Heart right ventricle (tissue), 16 donors: ENCODE measurements at regions not wholly inside any gene's neighbourhood (a gene's known extent, or its start where the extent isn't known, plus 50 kb on each side); places are given as distances from the start of the nearest gene placed in this dataset.

Experiments used
- ATAC-seq, 8 donors: fragments of 200-7000 bp; cut with Tn5 transposase; one replicate each; pipeline ENCODE4 v1.9.1; 2020; ENCODE audit warnings: mild to moderate bottlenecking in 8 of 8, moderate library complexity in 8 of 8, moderate number of reproducible peaks in 1 of 8
- DNase-seq, 2 donors: peaks; one replicate each; pipeline ENCODE4 v3.0.0-alpha.2; 2020
- H3K27ac ChIP-seq, 10 donors: fragments of 200-600 bp; sonication (generic) in 2 of 10; one replicate each; pipeline versions ENCODE4 v1.5.0 to v1.8.0; 2020 to 2022; ENCODE audit warnings: mild to moderate bottlenecking in 3 of 10
- H3K27me3 ChIP-seq, 7 donors: fragments of 200-600 bp; one replicate each; pipeline ENCODE4 v1.8.0; 2021 to 2022; ENCODE audit warnings: mild to moderate bottlenecking in 2 of 7
- H3K36me3 ChIP-seq, 9 donors: fragments of 200-600 bp; sonication (generic) in 1 of 9; one replicate each; pipeline versions ENCODE4 v1.5.0 to v1.8.0; 2020 to 2022; ENCODE audit warnings: mild to moderate bottlenecking in 2 of 9
- H3K4me1 ChIP-seq, 9 donors: fragments of 200-600 bp; sonication (generic) in 1 of 9; one replicate each; pipeline versions ENCODE4 v1.5.0 to v1.8.0; 2020 to 2022; ENCODE audit warnings: mild to moderate bottlenecking in 4 of 9
- H3K4me3 ChIP-seq, 10 donors: fragments of 200-600 bp; sonication (generic) in 2 of 10; one replicate each; pipeline versions ENCODE4 v1.5.0 to v1.8.0; 2020 to 2022; ENCODE audit warnings: mild to moderate bottlenecking in 7 of 10, moderate library complexity in 2 of 10
- H3K9me3 ChIP-seq, 11 donors: fragments of 200-600 bp in 10 of 11; sonication (generic) in 2 of 11; one replicate each; pipeline versions ENCODE4 v1.5.0 to v1.8.0; 2013 to 2022; ENCODE audit warnings: mild to moderate bottlenecking in 2 of 11, control low read depth in 1 of 11, moderate library complexity in 1 of 11
- WGBS, 2 donors: extraction: QIAGEN DNeasy Blood & Tissue Kit; methylation state at CpG; one replicate each; pipeline ENCODE4 v1.1.7; 2013; ENCODE audit warnings: inconsistent platforms in 1 of 2; 5-methylcytosine and 5-hydroxymethylcytosine counted together
- intact Hi-C, 10 donors: fragments of 100-400 bp; cut with DNase I; formaldehyde crosslinking; loops; one replicate each; pipeline versions ENCODE4 v1.11.1 to v1.14.2; 2022
- TF ChIP-seq, protein P1 (sequence below), 9 donors: fragments of 200-600 bp; sonication (generic) in 2 of 9; IDR thresholded peaks; one replicate each; pipeline versions ENCODE4 v1.5.0 to v1.8.0; 2021 to 2022; ENCODE audit warnings: antibody characterized with exemption in 9 of 9, mild to moderate bottlenecking in 5 of 9, moderate library complexity in 1 of 9
- donor health status: Arrhythmogenic right ventricular cardiomyopathy.
- donor health status: ischemic (EF 13 %, LVEDD 7.1; RV severe dilation, severe dysfunction).
- donor health status: healthy with polysubstance abuse.
- donor health status: DM: no; HTN: yes; CAD: no.
- donor health status: DM: no; HTN: no; CAD: no.
- donor health status: ischemic (EF 25% LVEDD 6.9; RV normal size, moderate dysfunction).
- donor health status: ischemic (EF 25% LVEDD 5.7; RV mildly dilated, moderate dysfunction).
- donor health status: healthy.
- donor health status: DM: yes; HTN: yes; CAD: no.
- donor health status: Ischemic cardiomyopathy.
- donor health status: ischemic (EF 35%, LVEDD 5.7; RV mildly dilated, moderate dysfunction).
- donor health status: nonischemic (EF 11% LVEDD 7.7; RV severe dilation, severe dysfunction).
- donor health status: DM: yes; HTN: yes; CAD: no.
- donor health status: PGD.
- donor health status: ischemic (EF 29% LVEDD 5.4; RV normal size, mild dysfunction).
- donor health status: nonischemic (EF 23%, LVEDD 6.1; RV moderate dilation, normal function).

- no peaks in the 10 kb centered on the region for H3K27me3 ChIP-seq
- H3K27ac ChIP-seq, result no peak overlapping the region
- no peak for DNase-seq
- H3K36me3 ChIP-seq, result no peaks in the 10 kb centered on the region
- 76 to 80% methylated on average over 3 of the region's 3 CpGs for WGBS, 2 donors
- TF ChIP-seq, protein P1, sequence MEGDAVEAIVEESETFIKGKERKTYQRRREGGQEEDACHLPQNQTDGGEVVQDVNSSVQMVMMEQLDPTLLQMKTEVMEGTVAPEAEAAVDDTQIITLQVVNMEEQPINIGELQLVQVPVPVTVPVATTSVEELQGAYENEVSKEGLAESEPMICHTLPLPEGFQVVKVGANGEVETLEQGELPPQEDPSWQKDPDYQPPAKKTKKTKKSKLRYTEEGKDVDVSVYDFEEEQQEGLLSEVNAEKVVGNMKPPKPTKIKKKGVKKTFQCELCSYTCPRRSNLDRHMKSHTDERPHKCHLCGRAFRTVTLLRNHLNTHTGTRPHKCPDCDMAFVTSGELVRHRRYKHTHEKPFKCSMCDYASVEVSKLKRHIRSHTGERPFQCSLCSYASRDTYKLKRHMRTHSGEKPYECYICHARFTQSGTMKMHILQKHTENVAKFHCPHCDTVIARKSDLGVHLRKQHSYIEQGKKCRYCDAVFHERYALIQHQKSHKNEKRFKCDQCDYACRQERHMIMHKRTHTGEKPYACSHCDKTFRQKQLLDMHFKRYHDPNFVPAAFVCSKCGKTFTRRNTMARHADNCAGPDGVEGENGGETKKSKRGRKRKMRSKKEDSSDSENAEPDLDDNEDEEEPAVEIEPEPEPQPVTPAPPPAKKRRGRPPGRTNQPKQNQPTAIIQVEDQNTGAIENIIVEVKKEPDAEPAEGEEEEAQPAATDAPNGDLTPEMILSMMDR (IDR thresholded peaks at IDR 0.05), result no peak
- ATAC-seq, result no peak
- H3K4me3 ChIP-seq, result no peak overlapping the region
- H3K9me3 ChIP-seq, result no peaks in the 10 kb centered on the region
- intact Hi-C loops, result no loop called here
- peaks cover 0 to 50% (median 0%) of the 10 kb centered on the region in 9 donors for H3K4me1 ChIP-seq
Observed at GRCh38 chr2:8431446-8432125, 250.3 kb upstream of the ID2 start.

- TF ChIP-seq, protein P1 (IDR thresholded peaks at IDR 0.05), result no peak
- intact Hi-C loops, result no loop called here
- H3K4me1 ChIP-seq, result peaks cover 0 to 46% (median 6%) of the 10 kb centered on the region in 9 donors
- ATAC-seq, result no peak
- no peak overlapping the region for H3K4me3 ChIP-seq
- peak overlapping the region in 1 of 10 donors; percentile 61 for H3K27ac ChIP-seq
- no peaks in the 10 kb centered on the region for H3K36me3 ChIP-seq
- WGBS, 2 donors, result 86 to 89% methylated on average over 9 of the region's 9 CpGs
- no peak for DNase-seq
- H3K27me3 ChIP-seq, result no peaks in the 10 kb centered on the region
- no peaks in the 10 kb centered on the region for H3K9me3 ChIP-seq
Observed at GRCh38 chr2:8432706-8433336, 249.0 kb upstream of the ID2 start.

GRCh38 chr2:8433390-8433789 is 248.5 kb upstream of the ID2 start:
- Histone ChIP-seq H3K36me3 (no peaks in the 10 kb centered on the region), H3K4me3 (no peak overlapping the region), H3K4me1 (peaks cover 0 to 47% (median 6%) of the 10 kb centered on the region in 9 donors), H3K9me3 (no peaks in the 10 kb centered on the region), H3K27ac (peak overlapping the region in 1 of 10 donors; percentile 61), H3K27me3 (no peaks in the 10 kb centered on the region)
- TF ChIP-seq, protein P1 (IDR thresholded peaks at IDR 0.05), result no peak
- intact Hi-C loops, result no loop called here
- no peak for DNase-seq
- WGBS, 2 donors, result 96 to 98% methylated on average over 3 of the region's 3 CpGs
- ATAC-seq, result no peak

- DNase-seq (no peak), ATAC-seq (no peak)
- intact Hi-C loops, result loop anchor here in 1 of 10 donors (5.0 kb wide), 1 partner anchor 242 kb away; no protein-coding TSS in a partner anchor
- Histone ChIP-seq H3K27me3 (no peaks in the 10 kb centered on the region), H3K4me3 (no peak overlapping the region), H3K36me3 (no peaks in the 10 kb centered on the region), H3K27ac (no peak overlapping the region), H3K4me1 (peaks cover 2 to 50% (median 12%) of the 10 kb centered on the region in 9 donors), H3K9me3 (no peaks in the 10 kb centered on the region)
- 86 to 89% methylated on average over 4 of the region's 4 CpGs for WGBS, 2 donors
- TF ChIP-seq, protein P1 (IDR thresholded peaks at IDR 0.05), result no peak
Observed at GRCh38 chr2:8435608-8436007, 246.2 kb upstream of the ID2 start.
